ENCODE measurements at regions not wholly inside any gene's neighbourhood (a gene's known extent, or its start where the extent isn't known, plus 50 kb on each side); places are given as distances from the start of the nearest gene placed in this dataset.

- Histone ChIP-seq H3K27ac (peak overlapping the region in 3 of 4 donors; percentile 18 to 53 (median 24)), H3K4me3 (no peak overlapping the region), H3K4me1 (peaks cover 0 to 47% (median 0%) of the 10 kb centered on the region in 3 donors), H3K9me3 (no peaks in the 10 kb centered on the region), H3K36me3 (no peaks in the 10 kb centered on the region), H3K27me3 (no peaks in the 10 kb centered on the region)
- no peak for ATAC-seq
- 50% methylated on average over 1 to 3 of the region's 3 CpGs for WGBS, 2 donors (ENCODE audit: low coverage in 1 of 2)
- TF ChIP-seq POLR2AphosphoS5 (IDR thresholded peaks at IDR 0.05) (no peak), CTCF (IDR thresholded peaks at IDR 0.05) (no peak), EP300 (IDR thresholded peaks at IDR 0.05) (no peak), POLR2A (IDR thresholded peaks at IDR 0.05) (no peak)
Measured at GRCh38 chr3:99503350-99503749, 135.0 kb upstream of the COL8A1 start.

GRCh38 chr3:99502871-99503270 is 135.5 kb upstream of the COL8A1 start:
- Histone ChIP-seq H3K4me3 (no peak overlapping the region), H3K4me1 (peaks cover 0 to 49% (median 0%) of the 10 kb centered on the region in 3 donors), H3K27ac (peak overlapping the region in 3 of 4 donors; percentile 15 to 53 (median 24)), H3K36me3 (no peaks in the 10 kb centered on the region), H3K27me3 (no peaks in the 10 kb centered on the region), H3K9me3 (no peaks in the 10 kb centered on the region)
- TF ChIP-seq POLR2AphosphoS5 (IDR thresholded peaks at IDR 0.05), result no peak
- TF ChIP-seq POLR2A (IDR thresholded peaks at IDR 0.05), result no peak
- TF ChIP-seq CTCF (IDR thresholded peaks at IDR 0.05), result no peak
- no peak for TF ChIP-seq EP300 (IDR thresholded peaks at IDR 0.05)
- 50 to 57% methylated on average over 1 of the region's 1 CpG for WGBS, 2 donors (ENCODE audit: low coverage in 1 of 2)
- no peak for ATAC-seq

- H3K27ac ChIP-seq, result no peak overlapping the region
- no peaks in the 10 kb centered on the region for H3K27me3 ChIP-seq
- TF ChIP-seq EP300 (IDR thresholded peaks at IDR 0.05), result no peak
- no peak for TF ChIP-seq POLR2AphosphoS5 (IDR thresholded peaks at IDR 0.05)
- no peaks in the 10 kb centered on the region for H3K9me3 ChIP-seq
- 51 to 63% methylated on average over 3 to 5 of the region's 5 CpGs for WGBS, 2 donors (ENCODE audit: low coverage in 1 of 2)
- H3K4me3 ChIP-seq, result no peak overlapping the region
- H3K4me1 ChIP-seq, result peaks cover 0 to 49% (median 0%) of the 10 kb centered on the region in 3 donors
- no peaks in the 10 kb centered on the region for H3K36me3 ChIP-seq
- no peak for ATAC-seq
Measured at GRCh38 chr3:99500485-99500884, 137.9 kb upstream of the COL8A1 start.

GRCh38 chr3:99499235-99500158 is 138.9 kb upstream of the COL8A1 start:
- peak; percentile 46 for ATAC-seq
- Histone ChIP-seq H3K27ac (no peak overlapping the region), H3K36me3 (no peaks in the 10 kb centered on the region), H3K4me1 (peaks cover 0 to 45% (median 0%) of the 10 kb centered on the region in 3 donors), H3K4me3 (no peak overlapping the region), H3K9me3 (no peaks in the 10 kb centered on the region), H3K27me3 (no peaks in the 10 kb centered on the region)
- WGBS, 2 donors (ENCODE audit: low coverage in 1 of 2), result 47 to 55% methylated on average over 4 of the region's 4 CpGs
- TF ChIP-seq POLR2AphosphoS5 (IDR thresholded peaks at IDR 0.05), result no peak
- TF ChIP-seq CTCF (IDR thresholded peaks at IDR 0.05), result peak; percentile 64 to 76 (median 68)

- Histone ChIP-seq H3K27me3 (no peaks in the 10 kb centered on the region), H3K9me3 (no peaks in the 10 kb centered on the region), H3K36me3 (no peaks in the 10 kb centered on the region), H3K4me1 (peaks cover 0 to 38% (median 0%) of the 10 kb centered on the region in 3 donors), H3K4me3 (no peak overlapping the region), H3K27ac (no peak overlapping the region)
- 71 to 77% methylated on average over 7 to 8 of the region's 8 CpGs for WGBS, 2 donors (ENCODE audit: low coverage in 1 of 2)
- TF ChIP-seq POLR2AphosphoS5 (IDR thresholded peaks at IDR 0.05) (no peak), POLR2A (IDR thresholded peaks at IDR 0.05) (no peak), EP300 (IDR thresholded peaks at IDR 0.05) (no peak), CTCF (IDR thresholded peaks at IDR 0.05) (no peak)
- ATAC-seq, result no peak
Measured at GRCh38 chr3:99498550-99499234, 139.7 kb upstream of the COL8A1 start.

Measured in gastroesophageal sphincter (tissue), 4 donors.